ENCODE measurements at regions not wholly inside any gene's neighbourhood (a gene's known extent, or its start where the extent isn't known, plus 50 kb on each side); places are given as distances from the start of the nearest gene placed in this dataset.
"Not testable (repeated sequence)": the region's sequence is repeated elsewhere in the genome, so short reads cannot be mapped to it uniquely, and the experiment has no call there.

- no peak for DNase-seq (ENCODE audit: low read depth)
These were observed 109.8 kb downstream of the GOSR1 start for GRCh38 chr17:30586818-30587595.

- no peak for DNase-seq (ENCODE audit: low read depth)
These were observed 107.6 kb downstream of the GOSR1 start for GRCh38 chr17:30584810-30585209.

- no peak for DNase-seq (ENCODE audit: low read depth)
These were observed 103.7 kb downstream of the GOSR1 start for GRCh38 chr17:30580916-30581315.

- DNase-seq (ENCODE audit: low read depth): no peak
These were observed 102.6 kb downstream of the GOSR1 start for GRCh38 chr17:30579610-30580315.

- DNase-seq (ENCODE audit: low read depth): not testable (repeated sequence)
These were observed 101.0 kb downstream of the GOSR1 start for GRCh38 chr17:30578015-30578717.
